GM23338 (cell line): ENCODE measurements at regions not wholly inside any gene's neighbourhood (a gene's known extent, or its start where the extent isn't known, plus 50 kb on each side); places are given as distances from the start of the nearest gene placed in this dataset.

Experiments
- ATAC-seq: fragments of 200-7000 bp; cut with Tn5 transposase; 3 replicates; pipeline ENCODE4 v1.9.1; 2020
- DNase-seq: peaks from one replicate; pipeline ENCODE4 v3.0.0-alpha.2; 2015; ENCODE audit warnings: low spot score
- H2AFZ ChIP-seq: fragments of 200-600 bp; sonication (generic); 2 replicates; pipeline ENCODE4 v1.8.0; 2016; ENCODE audit warnings: antibody characterized with exemption, mild to moderate bottlenecking, moderate library complexity
- H3F3A ChIP-seq: fragments of 200-600 bp; sonication (generic); replicated peaks from 2 replicates; pipeline ENCODE4 v1.8.0; 2017; ENCODE audit warnings: antibody characterized with exemption, mixed run types, low read depth
- H3K27ac ChIP-seq: fragments of 200-600 bp; sonication (generic); 2 replicates; pipeline ENCODE4 v1.6.1; 2016; ENCODE audit warnings: low read depth
- H3K27me3 ChIP-seq: fragments of 200-600 bp; sonication (generic); 2 replicates; pipeline ENCODE4 v1.8.0; 2016; ENCODE audit warnings: mild to moderate bottlenecking, mixed run types, moderate library complexity; ENCODE audit not compliant: insufficient read depth
- H3K36me3 ChIP-seq: fragments of 200-600 bp; sonication (generic); 2 replicates; pipeline ENCODE4 v1.8.0; 2016; ENCODE audit warnings: mild to moderate bottlenecking; ENCODE audit not compliant: insufficient read depth
- H3K4me1 ChIP-seq: fragments of 200-600 bp; sonication (generic); 2 replicates; pipeline ENCODE4 v1.8.0; 2016; ENCODE audit warnings: mild to moderate bottlenecking, moderate library complexity; ENCODE audit not compliant: insufficient read depth
- H3K4me2 ChIP-seq: fragments of 200-600 bp; sonication (generic); 2 replicates; pipeline ENCODE4 v1.7.1; 2017; ENCODE audit warnings: mixed run types
- H3K4me3 ChIP-seq: fragments of 200-600 bp; sonication (generic); 2 replicates; pipeline ENCODE4 v1.6.1; 2016; ENCODE audit warnings: mixed run types
- H3K79me2 ChIP-seq: fragments of 200-600 bp; sonication (generic); replicated peaks from 2 replicates; pipeline ENCODE4 v1.8.0; 2017; ENCODE audit warnings: mild to moderate bottlenecking; ENCODE audit not compliant: insufficient read depth
- H3K9me2 ChIP-seq: fragments of 200-600 bp; sonication (generic); 2 replicates; pipeline ENCODE4 v1.8.0; 2017; ENCODE audit not compliant: insufficient read depth
- H4K20me1 ChIP-seq: fragments of 200-600 bp; sonication (generic); replicated peaks from 2 replicates; pipeline ENCODE4 v1.8.0; 2017; ENCODE audit warnings: mild to moderate bottlenecking; ENCODE audit not compliant: insufficient read depth
- H3K27ac Mint-ChIP-seq: 2 replicates; pipeline ENCODE4 v1.8.0; 2020; ENCODE audit warnings: inconsistent platforms, mild to moderate bottlenecking, moderate library complexity, mixed read lengths
- H3K27me3 Mint-ChIP-seq: 3 replicates; pipeline ENCODE4 v1.8.0; 2022; ENCODE audit warnings: low read depth, mild to moderate bottlenecking, moderate library complexity, mixed read lengths, inconsistent platforms; ENCODE audit not compliant: insufficient read depth, poor library complexity
- H3K36me3 Mint-ChIP-seq: 3 replicates; pipeline ENCODE4 v1.8.0; 2021; ENCODE audit warnings: low read depth, mild to moderate bottlenecking, inconsistent platforms, moderate library complexity, mixed read lengths
- H3K4me1 Mint-ChIP-seq: 3 replicates; pipeline ENCODE4 v1.8.0; 2020; ENCODE audit warnings: mild to moderate bottlenecking, inconsistent platforms, mixed read lengths
- H3K4me3 Mint-ChIP-seq: 3 replicates; pipeline ENCODE4 v1.8.0; 2021; ENCODE audit warnings: moderate library complexity, mild to moderate bottlenecking, inconsistent platforms, mixed read lengths
- H3K9me3 Mint-ChIP-seq: 3 replicates; pipeline ENCODE4 v1.8.0; 2020; ENCODE audit warnings: moderate library complexity, mild to moderate bottlenecking, inconsistent platforms, mixed read lengths
- CREB1 ChIP-seq: fragments of 250-450 bp; sonication (Bioruptor Pico); IDR thresholded peaks from 2 replicates; pipeline ENCODE4 v1.5.0; 2020; ENCODE audit warnings: low read depth, mild to moderate bottlenecking, moderate library complexity
- EZH2 ChIP-seq: fragments of 200-600 bp; sonication (generic); IDR thresholded peaks from one replicate; pipeline ENCODE4 v1.8.0; 2017; ENCODE audit warnings: antibody characterized with exemption, mild to moderate bottlenecking, low read depth; ENCODE audit not compliant: unreplicated experiment
- EZH2phosphoT487 ChIP-seq: fragments of 200-600 bp; sonication (generic); IDR thresholded peaks from one replicate; pipeline ENCODE4 v1.8.1; 2018; ENCODE audit warnings: antibody characterized with exemption; ENCODE audit not compliant: unreplicated experiment
- NANOG ChIP-seq: IDR thresholded peaks from 2 replicates; pipeline ENCODE4 v1.6.1; 2016; ENCODE audit warnings: antibody characterized with exemption, borderline replicate concordance
- POLR2AphosphoS5 ChIP-seq: IDR thresholded peaks from 2 replicates; pipeline ENCODE4 v1.6.1; 2016; ENCODE audit warnings: antibody characterized with exemption, low read depth
- REST ChIP-seq: IDR thresholded peaks from one replicate; pipeline ENCODE4 v1.6.1; 2018; ENCODE audit warnings: antibody characterized with exemption; ENCODE audit not compliant: unreplicated experiment
- STAT1 ChIP-seq: IDR thresholded peaks from one replicate; pipeline ENCODE4 v1.6.1; 2016; ENCODE audit warnings: antibody characterized with exemption; ENCODE audit not compliant: unreplicated experiment
- ZNF114 ChIP-seq: fragments of 250-450 bp; sonication (Bioruptor Pico); IDR thresholded peaks from 2 replicates; pipeline ENCODE4 v1.5.0; 2020; ENCODE audit warnings: mild to moderate bottlenecking, moderate library complexity
- ZNF331 ChIP-seq: fragments of 250-450 bp; sonication (Bioruptor Pico); IDR thresholded peaks from 2 replicates; pipeline ENCODE4 v1.5.0; 2020; ENCODE audit warnings: low read depth, mild to moderate bottlenecking, moderate library complexity
- TF ChIP-seq, protein P1 (sequence below): IDR thresholded peaks from 2 replicates; pipeline ENCODE4 v1.6.1; 2016; ENCODE audit warnings: antibody characterized with exemption

DNA sequence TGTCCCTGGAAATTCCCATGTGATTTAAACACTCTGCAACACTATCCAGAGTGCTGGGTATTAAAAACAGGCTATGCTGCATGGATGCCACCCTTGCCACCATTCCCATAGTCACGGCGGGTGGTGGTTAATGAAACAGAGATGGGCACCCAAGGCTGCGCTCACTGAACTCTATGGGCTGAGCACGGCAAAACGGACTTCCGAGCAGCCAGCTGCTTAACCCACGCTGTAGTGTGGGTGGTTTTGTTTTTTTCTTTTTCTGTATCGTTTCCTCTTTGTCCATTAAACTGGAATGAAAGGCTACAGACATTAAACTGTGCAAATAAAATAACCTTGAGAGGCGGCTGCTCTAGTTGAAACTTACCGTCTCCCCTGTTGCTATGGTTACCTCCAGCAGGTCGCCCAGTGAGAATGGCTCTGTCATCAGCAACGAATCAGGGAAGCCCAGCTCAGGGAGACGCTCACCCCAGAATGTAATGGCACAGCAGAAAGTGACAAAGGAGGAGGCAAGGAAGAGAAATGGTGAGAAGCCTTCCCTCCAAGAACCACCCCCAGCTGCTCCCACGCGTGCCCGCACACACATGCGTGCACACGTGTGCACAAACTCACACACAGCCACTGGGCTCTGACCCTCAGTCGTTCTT is 102.1 kb downstream of the C11orf91 start:
- Histone ChIP-seq H2AFZ (0 out of 2 replicates have a peak overlapping the region, but pooled peaks have one; percentile 30), H3K4me3 (no peak overlapping the region), H3K36me3 (no peaks in the 10 kb centered on the region), H3K4me2 (no peak overlapping the region), H3K4me1 (peaks cover 10% of the 10 kb centered on the region), H3K27ac (no peak overlapping the region), H3F3A (no peaks in the 10 kb centered on the region), H3K79me2 (no peaks in the 10 kb centered on the region), H4K20me1 (no peaks in the 10 kb centered on the region), H3K27me3 (no peaks in the 10 kb centered on the region), H3K9me2 (0 out of 2 replicates have a peak, but pooled peaks cover 5% of the 10 kb centered on the region)
- H3K4me3 Mint-ChIP-seq: no peak overlapping the region
- H3K27ac Mint-ChIP-seq: no peak overlapping the region
- H3K9me3 Mint-ChIP-seq: no peaks in the 10 kb centered on the region; the same call in 2 of the 3 replicates
- peak; percentile 72 for DNase-seq
- no peak for TF ChIP-seq NANOG
- no peak for TF ChIP-seq CREB1
- no peak for TF ChIP-seq STAT1
- TF ChIP-seq REST: no peak
- no peak for TF ChIP-seq POLR2AphosphoS5
- no peak for TF ChIP-seq EZH2phosphoT487
- no peak for TF ChIP-seq EZH2
- no peak for TF ChIP-seq ZNF331 (CRISPR knock-in tag)
- no peaks in the 10 kb centered on the region for H3K36me3 Mint-ChIP-seq
- peaks cover 23% of the 10 kb centered on the region for H3K4me1 Mint-ChIP-seq
- H3K27me3 Mint-ChIP-seq: peaks cover 3% of the 10 kb centered on the region
- ATAC-seq: peak; percentile 95

GRCh38 chr11:33594188-33594587 is 106.4 kb downstream of the C11orf91 start:
- H4K20me1 ChIP-seq: no peaks in the 10 kb centered on the region
- H3F3A ChIP-seq: no peaks in the 10 kb centered on the region
- H2AFZ ChIP-seq: no peak overlapping the region
- H3K4me3 ChIP-seq: no peak overlapping the region
- H3K27me3 ChIP-seq: no peaks in the 10 kb centered on the region
- H3K36me3 Mint-ChIP-seq: no peaks in the 10 kb centered on the region
- H3K4me2 ChIP-seq: no peak overlapping the region
- no peak overlapping the region for H3K27ac Mint-ChIP-seq
- no peaks in the 10 kb centered on the region for H3K27me3 Mint-ChIP-seq
- DNase-seq (no peak), ATAC-seq (no peak)
- H3K27ac ChIP-seq: no peak overlapping the region
- no peak overlapping the region for H3K4me3 Mint-ChIP-seq
- no peaks in the 10 kb centered on the region; the same call in 1 of the 2 replicates for H3K36me3 ChIP-seq
- H3K4me1 Mint-ChIP-seq: peaks cover 7% of the 10 kb centered on the region; the same call in 2 of the 3 replicates
- no peaks in the 10 kb centered on the region; the same call in 2 of the 3 replicates for H3K9me3 Mint-ChIP-seq
- peaks cover 5% of the 10 kb centered on the region; the same call in 1 of the 2 replicates for H3K4me1 ChIP-seq
- TF ChIP-seq NANOG: no peak
- TF ChIP-seq, protein P1, sequence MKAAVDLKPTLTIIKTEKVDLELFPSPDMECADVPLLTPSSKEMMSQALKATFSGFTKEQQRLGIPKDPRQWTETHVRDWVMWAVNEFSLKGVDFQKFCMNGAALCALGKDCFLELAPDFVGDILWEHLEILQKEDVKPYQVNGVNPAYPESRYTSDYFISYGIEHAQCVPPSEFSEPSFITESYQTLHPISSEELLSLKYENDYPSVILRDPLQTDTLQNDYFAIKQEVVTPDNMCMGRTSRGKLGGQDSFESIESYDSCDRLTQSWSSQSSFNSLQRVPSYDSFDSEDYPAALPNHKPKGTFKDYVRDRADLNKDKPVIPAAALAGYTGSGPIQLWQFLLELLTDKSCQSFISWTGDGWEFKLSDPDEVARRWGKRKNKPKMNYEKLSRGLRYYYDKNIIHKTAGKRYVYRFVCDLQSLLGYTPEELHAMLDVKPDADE: no peak
- TF ChIP-seq ZNF331 (CRISPR knock-in tag): peak; percentile 80
- TF ChIP-seq CREB1: no peak
- TF ChIP-seq ZNF114: no peak
- TF ChIP-seq EZH2: no peak
- no peaks in the 10 kb centered on the region for H3K79me2 ChIP-seq
- H3K9me2 ChIP-seq: 0 out of 2 replicates have a peak, but pooled peaks cover 5% of the 10 kb centered on the region
